ENCODE measurements at regions not wholly inside any gene's neighbourhood (a gene's known extent, or its start where the extent isn't known, plus 50 kb on each side); places are given as distances from the start of the nearest gene placed in this dataset.

DNA sequence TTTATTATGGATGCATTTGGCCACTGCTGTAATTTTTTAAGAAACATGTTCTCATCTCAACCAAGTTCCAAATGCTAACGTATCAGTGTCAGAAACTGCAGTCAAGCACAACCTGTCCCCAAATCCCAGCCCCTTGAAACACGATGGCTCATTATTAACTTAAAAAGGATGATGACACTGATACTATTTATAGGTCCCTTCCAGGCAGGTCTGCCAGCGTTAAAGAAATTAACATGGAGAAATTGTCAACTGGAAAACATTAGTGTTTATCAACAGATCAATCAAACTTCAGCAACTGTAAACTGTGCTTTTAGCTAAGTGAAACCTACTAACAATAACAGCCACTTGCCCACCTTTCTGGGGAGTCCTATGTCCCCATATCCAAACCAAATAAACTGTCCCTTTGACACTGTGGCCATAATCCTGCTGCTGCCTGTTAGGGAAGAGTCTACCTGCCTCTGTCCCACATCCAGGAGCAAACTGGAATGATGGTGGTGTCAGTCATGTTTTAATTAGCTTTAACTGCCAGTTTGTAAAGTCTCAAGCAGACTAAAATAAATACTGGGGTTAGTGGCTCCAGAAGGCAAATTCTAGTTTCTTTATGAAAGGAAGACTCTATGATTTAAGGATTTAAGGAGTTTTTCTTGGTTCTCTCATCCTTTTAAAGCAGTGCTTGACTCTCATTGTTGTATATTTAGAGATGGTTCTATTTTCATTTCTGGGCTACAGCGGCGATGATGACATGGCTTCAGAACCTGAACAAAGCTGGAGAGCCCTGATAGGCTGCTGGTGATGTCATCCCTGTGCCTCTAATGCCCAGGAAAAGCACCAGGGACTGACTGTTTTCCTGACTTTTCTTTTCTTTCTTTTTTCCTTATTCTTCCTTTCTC is 583.6 kb upstream of the PIK3C3 start:
- Mint-ChIP-seq H3K4me1 (peaks cover 22% of the 10 kb centered on the region), H3K27me3 (ENCODE audit: insufficient read depth, low read depth, poor library complexity) (no peaks in the 10 kb centered on the region), H3K4me3 (no peak overlapping the region), H3K9me3 (no peaks in the 10 kb centered on the region; the same call in 2 of the 3 replicates), H3K27ac (no peak overlapping the region), H3K36me3 (ENCODE audit: low read depth) (peaks cover 7% of the 10 kb centered on the region; the same call in 2 of the 3 replicates)
- no peak for DNase-seq (ENCODE audit: low spot score)
- TF ChIP-seq, protein P1, sequence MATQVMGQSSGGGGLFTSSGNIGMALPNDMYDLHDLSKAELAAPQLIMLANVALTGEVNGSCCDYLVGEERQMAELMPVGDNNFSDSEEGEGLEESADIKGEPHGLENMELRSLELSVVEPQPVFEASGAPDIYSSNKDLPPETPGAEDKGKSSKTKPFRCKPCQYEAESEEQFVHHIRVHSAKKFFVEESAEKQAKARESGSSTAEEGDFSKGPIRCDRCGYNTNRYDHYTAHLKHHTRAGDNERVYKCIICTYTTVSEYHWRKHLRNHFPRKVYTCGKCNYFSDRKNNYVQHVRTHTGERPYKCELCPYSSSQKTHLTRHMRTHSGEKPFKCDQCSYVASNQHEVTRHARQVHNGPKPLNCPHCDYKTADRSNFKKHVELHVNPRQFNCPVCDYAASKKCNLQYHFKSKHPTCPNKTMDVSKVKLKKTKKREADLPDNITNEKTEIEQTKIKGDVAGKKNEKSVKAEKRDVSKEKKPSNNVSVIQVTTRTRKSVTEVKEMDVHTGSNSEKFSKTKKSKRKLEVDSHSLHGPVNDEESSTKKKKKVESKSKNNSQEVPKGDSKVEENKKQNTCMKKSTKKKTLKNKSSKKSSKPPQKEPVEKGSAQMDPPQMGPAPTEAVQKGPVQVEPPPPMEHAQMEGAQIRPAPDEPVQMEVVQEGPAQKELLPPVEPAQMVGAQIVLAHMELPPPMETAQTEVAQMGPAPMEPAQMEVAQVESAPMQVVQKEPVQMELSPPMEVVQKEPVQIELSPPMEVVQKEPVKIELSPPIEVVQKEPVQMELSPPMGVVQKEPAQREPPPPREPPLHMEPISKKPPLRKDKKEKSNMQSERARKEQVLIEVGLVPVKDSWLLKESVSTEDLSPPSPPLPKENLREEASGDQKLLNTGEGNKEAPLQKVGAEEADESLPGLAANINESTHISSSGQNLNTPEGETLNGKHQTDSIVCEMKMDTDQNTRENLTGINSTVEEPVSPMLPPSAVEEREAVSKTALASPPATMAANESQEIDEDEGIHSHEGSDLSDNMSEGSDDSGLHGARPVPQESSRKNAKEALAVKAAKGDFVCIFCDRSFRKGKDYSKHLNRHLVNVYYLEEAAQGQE (IDR thresholded peaks at IDR 0.05; ENCODE audit: unreplicated experiment): no peak
- Histone ChIP-seq H3K9me2 (ENCODE audit: insufficient read depth) (no peaks in the 10 kb centered on the region), H3K4me3 (no peak overlapping the region), H2AFZ (no peak overlapping the region), H3F3A (replicated peaks; ENCODE audit: low read depth) (no peaks in the 10 kb centered on the region), H3K27me3 (ENCODE audit: insufficient read depth) (no peaks in the 10 kb centered on the region), H3K4me1 (ENCODE audit: insufficient read depth) (peaks cover 24% of the 10 kb centered on the region), H3K27ac (ENCODE audit: low read depth) (no peak overlapping the region), H3K4me2 (peak overlapping the region; percentile 45), H4K20me1 (replicated peaks; ENCODE audit: insufficient read depth) (no peaks in the 10 kb centered on the region), H3K36me3 (ENCODE audit: insufficient read depth) (no peaks in the 10 kb centered on the region), H3K79me2 (replicated peaks; ENCODE audit: insufficient read depth) (no peaks in the 10 kb centered on the region)
- ATAC-seq: peak; percentile 30; the same call in 2 of the 3 replicates

DNA sequence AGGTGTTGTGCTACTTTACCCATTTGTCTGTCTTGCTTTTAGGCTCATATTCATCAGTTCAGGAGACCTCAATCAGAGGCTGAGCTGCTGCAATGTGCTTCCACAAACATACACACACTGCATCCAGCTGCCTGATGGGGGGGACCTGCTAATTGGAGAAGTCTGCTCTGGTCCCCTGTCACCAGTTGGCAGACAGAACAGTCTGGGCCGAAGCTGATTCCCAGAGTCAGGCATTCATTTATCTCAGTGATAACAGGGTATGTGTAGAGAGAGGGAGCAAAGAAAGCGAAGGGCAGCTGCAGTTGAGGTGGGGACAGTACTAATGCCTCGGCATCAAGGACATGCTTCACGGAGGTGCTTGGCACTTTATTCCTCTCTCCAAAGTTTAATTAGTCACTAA is 584.3 kb upstream of the PIK3C3 start:
- no peak overlapping the region for H3K4me3 Mint-ChIP-seq
- Histone ChIP-seq H3K4me1 (ENCODE audit: insufficient read depth) (peaks cover 24% of the 10 kb centered on the region), H4K20me1 (replicated peaks; ENCODE audit: insufficient read depth) (no peaks in the 10 kb centered on the region), H3K4me2 (no peak overlapping the region), H3F3A (replicated peaks; ENCODE audit: low read depth) (no peaks in the 10 kb centered on the region), H3K4me3 (no peak overlapping the region), H3K36me3 (ENCODE audit: insufficient read depth) (no peaks in the 10 kb centered on the region), H3K79me2 (replicated peaks; ENCODE audit: insufficient read depth) (no peaks in the 10 kb centered on the region), H2AFZ (no peak overlapping the region; the same call in 1 of the 2 replicates), H3K27ac (ENCODE audit: low read depth) (no peak overlapping the region), H3K9me2 (ENCODE audit: insufficient read depth) (no peaks in the 10 kb centered on the region), H3K27me3 (ENCODE audit: insufficient read depth) (no peaks in the 10 kb centered on the region)
- no peaks in the 10 kb centered on the region for H3K27me3 Mint-ChIP-seq (ENCODE audit: insufficient read depth, low read depth, poor library complexity)
- H3K9me3 Mint-ChIP-seq: no peaks in the 10 kb centered on the region; the same call in 2 of the 3 replicates
- H3K27ac Mint-ChIP-seq: no peak overlapping the region
- peaks cover 7% of the 10 kb centered on the region; the same call in 2 of the 3 replicates for H3K36me3 Mint-ChIP-seq (ENCODE audit: low read depth)
- peaks cover 22% of the 10 kb centered on the region for H3K4me1 Mint-ChIP-seq
- no peak for ATAC-seq
- no peak for DNase-seq (ENCODE audit: low spot score)
- no peak for TF ChIP-seq CREB1 (CRISPR knock-in tag; IDR thresholded peaks at IDR 0.05; ENCODE audit: low read depth)
- no peak for TF ChIP-seq POLR2AphosphoS5 (IDR thresholded peaks at IDR 0.05; ENCODE audit: low read depth)
- TF ChIP-seq NANOG (IDR thresholded peaks at IDR 0.05; ENCODE audit: borderline replicate concordance): no peak
- no peak for TF ChIP-seq EZH2phosphoT487 (IDR thresholded peaks at IDR 0.05; ENCODE audit: unreplicated experiment)
- TF ChIP-seq, protein P2, sequence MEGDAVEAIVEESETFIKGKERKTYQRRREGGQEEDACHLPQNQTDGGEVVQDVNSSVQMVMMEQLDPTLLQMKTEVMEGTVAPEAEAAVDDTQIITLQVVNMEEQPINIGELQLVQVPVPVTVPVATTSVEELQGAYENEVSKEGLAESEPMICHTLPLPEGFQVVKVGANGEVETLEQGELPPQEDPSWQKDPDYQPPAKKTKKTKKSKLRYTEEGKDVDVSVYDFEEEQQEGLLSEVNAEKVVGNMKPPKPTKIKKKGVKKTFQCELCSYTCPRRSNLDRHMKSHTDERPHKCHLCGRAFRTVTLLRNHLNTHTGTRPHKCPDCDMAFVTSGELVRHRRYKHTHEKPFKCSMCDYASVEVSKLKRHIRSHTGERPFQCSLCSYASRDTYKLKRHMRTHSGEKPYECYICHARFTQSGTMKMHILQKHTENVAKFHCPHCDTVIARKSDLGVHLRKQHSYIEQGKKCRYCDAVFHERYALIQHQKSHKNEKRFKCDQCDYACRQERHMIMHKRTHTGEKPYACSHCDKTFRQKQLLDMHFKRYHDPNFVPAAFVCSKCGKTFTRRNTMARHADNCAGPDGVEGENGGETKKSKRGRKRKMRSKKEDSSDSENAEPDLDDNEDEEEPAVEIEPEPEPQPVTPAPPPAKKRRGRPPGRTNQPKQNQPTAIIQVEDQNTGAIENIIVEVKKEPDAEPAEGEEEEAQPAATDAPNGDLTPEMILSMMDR (conservative IDR thresholded peaks at IDR 0.05; ENCODE audit: low read depth in 2 of 2): no peak
- TF ChIP-seq, protein P3, sequence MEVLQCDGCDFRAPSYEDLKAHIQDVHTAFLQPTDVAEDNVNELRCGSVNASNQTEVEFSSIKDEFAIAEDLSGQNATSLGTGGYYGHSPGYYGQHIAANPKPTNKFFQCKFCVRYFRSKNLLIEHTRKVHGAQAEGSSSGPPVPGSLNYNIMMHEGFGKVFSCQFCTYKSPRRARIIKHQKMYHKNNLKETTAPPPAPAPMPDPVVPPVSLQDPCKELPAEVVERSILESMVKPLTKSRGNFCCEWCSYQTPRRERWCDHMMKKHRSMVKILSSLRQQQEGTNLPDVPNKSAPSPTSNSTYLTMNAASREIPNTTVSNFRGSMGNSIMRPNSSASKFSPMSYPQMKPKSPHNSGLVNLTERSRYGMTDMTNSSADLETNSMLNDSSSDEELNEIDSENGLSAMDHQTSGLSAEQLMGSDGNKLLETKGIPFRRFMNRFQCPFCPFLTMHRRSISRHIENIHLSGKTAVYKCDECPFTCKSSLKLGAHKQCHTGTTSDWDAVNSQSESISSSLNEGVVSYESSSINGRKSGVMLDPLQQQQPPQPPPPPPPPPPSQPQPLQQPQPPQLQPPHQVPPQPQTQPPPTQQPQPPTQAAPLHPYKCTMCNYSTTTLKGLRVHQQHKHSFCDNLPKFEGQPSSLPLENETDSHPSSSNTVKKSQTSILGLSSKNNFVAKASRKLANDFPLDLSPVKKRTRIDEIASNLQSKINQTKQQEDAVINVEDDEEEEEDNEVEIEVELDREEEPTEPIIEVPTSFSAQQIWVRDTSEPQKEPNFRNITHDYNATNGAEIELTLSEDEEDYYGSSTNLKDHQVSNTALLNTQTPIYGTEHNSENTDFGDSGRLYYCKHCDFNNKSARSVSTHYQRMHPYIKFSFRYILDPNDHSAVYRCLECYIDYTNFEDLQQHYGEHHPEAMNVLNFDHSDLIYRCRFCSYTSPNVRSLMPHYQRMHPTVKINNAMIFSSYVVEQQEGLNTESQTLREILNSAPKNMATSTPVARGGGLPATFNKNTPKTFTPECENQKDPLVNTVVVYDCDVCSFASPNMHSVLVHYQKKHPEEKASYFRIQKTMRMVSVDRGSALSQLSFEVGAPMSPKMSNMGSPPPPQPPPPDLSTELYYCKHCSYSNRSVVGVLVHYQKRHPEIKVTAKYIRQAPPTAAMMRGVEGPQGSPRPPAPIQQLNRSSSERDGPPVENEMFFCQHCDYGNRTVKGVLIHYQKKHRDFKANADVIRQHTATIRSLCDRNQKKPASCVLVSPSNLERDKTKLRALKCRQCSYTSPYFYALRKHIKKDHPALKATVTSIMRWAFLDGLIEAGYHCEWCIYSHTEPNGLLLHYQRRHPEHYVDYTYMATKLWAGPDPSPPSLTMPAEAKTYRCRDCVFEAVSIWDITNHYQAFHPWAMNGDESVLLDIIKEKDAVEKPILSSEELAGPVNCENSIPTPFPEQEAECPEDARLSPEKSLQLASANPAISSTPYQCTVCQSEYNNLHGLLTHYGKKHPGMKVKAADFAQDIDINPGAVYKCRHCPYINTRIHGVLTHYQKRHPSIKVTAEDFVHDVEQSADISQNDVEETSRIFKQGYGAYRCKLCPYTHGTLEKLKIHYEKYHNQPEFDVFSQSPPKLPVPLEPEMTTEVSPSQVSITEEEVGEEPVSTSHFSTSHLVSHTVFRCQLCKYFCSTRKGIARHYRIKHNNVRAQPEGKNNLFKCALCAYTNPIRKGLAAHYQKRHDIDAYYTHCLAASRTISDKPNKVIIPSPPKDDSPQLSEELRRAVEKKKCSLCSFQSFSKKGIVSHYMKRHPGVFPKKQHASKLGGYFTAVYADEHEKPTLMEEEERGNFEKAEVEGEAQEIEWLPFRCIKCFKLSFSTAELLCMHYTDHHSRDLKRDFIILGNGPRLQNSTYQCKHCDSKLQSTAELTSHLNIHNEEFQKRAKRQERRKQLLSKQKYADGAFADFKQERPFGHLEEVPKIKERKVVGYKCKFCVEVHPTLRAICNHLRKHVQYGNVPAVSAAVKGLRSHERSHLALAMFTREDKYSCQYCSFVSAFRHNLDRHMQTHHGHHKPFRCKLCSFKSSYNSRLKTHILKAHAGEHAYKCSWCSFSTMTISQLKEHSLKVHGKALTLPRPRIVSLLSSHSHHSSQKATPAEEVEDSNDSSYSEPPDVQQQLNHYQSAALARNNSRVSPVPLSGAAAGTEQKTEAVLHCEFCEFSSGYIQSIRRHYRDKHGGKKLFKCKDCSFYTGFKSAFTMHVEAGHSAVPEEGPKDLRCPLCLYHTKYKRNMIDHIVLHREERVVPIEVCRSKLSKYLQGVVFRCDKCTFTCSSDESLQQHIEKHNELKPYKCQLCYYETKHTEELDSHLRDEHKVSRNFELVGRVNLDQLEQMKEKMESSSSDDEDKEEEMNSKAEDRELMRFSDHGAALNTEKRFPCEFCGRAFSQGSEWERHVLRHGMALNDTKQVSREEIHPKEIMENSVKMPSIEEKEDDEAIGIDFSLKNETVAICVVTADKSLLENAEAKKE (CRISPR knock-in tag; IDR thresholded peaks at IDR 0.05): no peak
- TF ChIP-seq ZNF331 (CRISPR knock-in tag; IDR thresholded peaks at IDR 0.05; ENCODE audit: low read depth): no peak
- TF ChIP-seq JUNB (IDR thresholded peaks at IDR 0.05; ENCODE audit: unreplicated experiment): no peak

Data from GM23338 (cell line).